IMR-90 (cell line): ENCODE measurements at regions not wholly inside any gene's neighbourhood (a gene's known extent, or its start where the extent isn't known, plus 50 kb on each side); places are given as distances from the start of the nearest gene placed in this dataset.

Source experiments
- ATAC-seq: fragments of 200-7000 bp; cut with Tn5 transposase; 2 replicates; pipeline ENCODE4 v1.9.1; 2020; ENCODE audit warnings: low read depth, mild to moderate bottlenecking, moderate library complexity
- BruUV-seq: library from RNA; stranded (reverse); fragments of 400-500 nt; replicated peaks from 2 replicates; lab custom pipeline; 2021; lab: Mats Ljungman, UMichigan
- CTCF ChIA-PET: fragments of 300-600 bp; formaldehyde crosslinking; extraction: SDS; loops from one replicate; lab custom pipeline; 2021; ENCODE audit warnings: antibody characterized with exemption; lab: Yijun Ruan, JAX
- POLR2A ChIA-PET: fragments of 300-600 bp; sonication (Branson Sonifier 250); formaldehyde crosslinking; loops from one replicate; lab custom pipeline; 2022; ENCODE audit warnings: antibody characterized with exemption; ENCODE audit not compliant: unreplicated experiment; lab: Charles Lee
- DNase-seq: peaks from one replicate; pipeline ENCODE4 v3.0.0; 2013
- H2AFZ ChIP-seq: replicated peaks from 2 replicates; pipeline ENCODE3; 2013; ENCODE audit warnings: low read length, mild to moderate bottlenecking; ENCODE audit not compliant: poor library complexity
- H2AK5ac ChIP-seq: 2 replicates; pipeline ENCODE4 v1.6.1; 2013; ENCODE audit warnings: low read depth, low read length, inconsistent platforms
- H2AK9ac ChIP-seq: replicated peaks from 2 replicates; pipeline ENCODE3; 2013; ENCODE audit warnings: mild to moderate bottlenecking, low read depth, low read length, moderate library complexity; ENCODE audit not compliant: poor library complexity
- H2BK120ac ChIP-seq: 2 replicates; pipeline ENCODE4 v1.6.1; 2013; ENCODE audit warnings: low read depth, low read length, inconsistent platforms
- H2BK15ac ChIP-seq: 3 replicates; pipeline ENCODE4 v1.6.1; 2013; ENCODE audit warnings: low read depth, low read length, inconsistent platforms
- H2BK20ac ChIP-seq: 2 replicates; pipeline ENCODE4 v1.6.1; 2013; ENCODE audit warnings: low read depth, mild to moderate bottlenecking, inconsistent platforms, low read length, moderate library complexity
- H2BK5ac ChIP-seq: 2 replicates; pipeline ENCODE4 v1.6.1; 2013; ENCODE audit warnings: mild to moderate bottlenecking, low read depth, low read length, inconsistent platforms; ENCODE audit not compliant: poor library complexity, severe bottlenecking
- H3K14ac ChIP-seq: replicated peaks from 2 replicates; pipeline ENCODE4 v1.6.1; 2013; ENCODE audit warnings: low read depth, low read length, inconsistent platforms
- H3K18ac ChIP-seq: 2 replicates; pipeline ENCODE4 v1.6.1; 2013; ENCODE audit warnings: low read depth, low read length, control low read depth
- H3K23ac ChIP-seq: 2 replicates; pipeline ENCODE4 v1.6.1; 2013; ENCODE audit warnings: low read depth, low read length, inconsistent platforms
- H3K27ac ChIP-seq: 2 replicates; pipeline ENCODE4 v1.5.1; 2013; ENCODE audit warnings: mild to moderate bottlenecking, control low read depth, low read length; ENCODE audit not compliant: insufficient read depth
- H3K27me3 ChIP-seq: 2 replicates; pipeline ENCODE4 v1.6.1; 2013; ENCODE audit warnings: low read length; ENCODE audit not compliant: control insufficient read depth, insufficient read depth
- H3K36me3 ChIP-seq: 2 replicates; pipeline ENCODE4 v1.6.1; 2013; ENCODE audit warnings: low read length, mixed read lengths; ENCODE audit not compliant: control insufficient read depth, insufficient read depth
- H3K4ac ChIP-seq: 2 replicates; pipeline ENCODE4 v1.6.1; 2013; ENCODE audit warnings: low read depth, low read length, inconsistent platforms
- H3K4me1 ChIP-seq: 2 replicates; pipeline ENCODE4 v1.6.1; 2013; ENCODE audit warnings: low read length, mixed read lengths; ENCODE audit not compliant: control insufficient read depth, insufficient read depth
- H3K4me2 ChIP-seq: 2 replicates; pipeline ENCODE4 v1.6.1; 2013; ENCODE audit warnings: low read depth, mild to moderate bottlenecking, control low read depth, low read length, moderate library complexity
- H3K4me3 ChIP-seq: 2 replicates; pipeline ENCODE4 v1.5.1; 2013; ENCODE audit warnings: low read depth, mild to moderate bottlenecking, control low read depth, low read length, moderate library complexity; ENCODE audit not compliant: insufficient read depth
- H3K56ac ChIP-seq: 2 replicates; pipeline ENCODE4 v1.6.1; 2013; ENCODE audit warnings: low read length, inconsistent platforms; ENCODE audit not compliant: insufficient read depth; ENCODE audit errors: extremely low read depth
- H3K79me1 ChIP-seq, 2 experiments: 2 replicates each; pipeline ENCODE4 v1.6.1; 2013; ENCODE audit warnings: low read length in 2 of 2, inconsistent platforms in 1 of 2, low read depth in 1 of 2
- H3K9ac ChIP-seq: 2 replicates; pipeline ENCODE4 v1.6.1; 2013; ENCODE audit warnings: low read depth, low read length, control low read depth
- H3K9me1 ChIP-seq: 2 replicates; pipeline ENCODE4 v1.6.1; 2013; ENCODE audit warnings: low read length, inconsistent platforms; ENCODE audit not compliant: insufficient read depth
- H3K9me3 ChIP-seq: 2 replicates; pipeline ENCODE4 v1.6.1; 2013; ENCODE audit warnings: low read length; ENCODE audit not compliant: control insufficient read depth, insufficient read depth
- H4K20me1 ChIP-seq: 2 replicates; pipeline ENCODE4 v1.6.1; 2013; ENCODE audit warnings: low read length, inconsistent platforms; ENCODE audit not compliant: insufficient read depth
- H4K5ac ChIP-seq: 2 replicates; pipeline ENCODE4 v1.6.1; 2013; ENCODE audit warnings: mild to moderate bottlenecking, low read depth, low read length, control low read depth
- H4K8ac ChIP-seq, 2 experiments: 2 replicates each; pipeline ENCODE4 v1.6.1; 2013; ENCODE audit warnings: low read depth in 2 of 2, low read length in 2 of 2, control low read depth in 1 of 2, inconsistent platforms in 1 of 2
- H4K91ac ChIP-seq: 2 replicates; pipeline ENCODE4 v1.6.1; 2013; ENCODE audit warnings: low read depth, low read length, inconsistent platforms; ENCODE audit not compliant: insufficient read depth
- CEBPB ChIP-seq: IDR thresholded peaks from 2 replicates; pipeline ENCODE4 v1.6.1; 2012; ENCODE audit warnings: low read depth, low read length, improper control_type of control experiment
- CHD1 ChIP-seq: IDR thresholded peaks from 2 replicates; pipeline ENCODE4 v1.6.1; 2012; ENCODE audit warnings: low read depth, low read length, improper control_type of control experiment
- MAFK ChIP-seq: IDR thresholded peaks from 2 replicates; pipeline ENCODE4 v1.6.1; 2012; ENCODE audit warnings: low read depth, low read length, improper control_type of control experiment
- MAZ ChIP-seq: IDR thresholded peaks from 2 replicates; pipeline ENCODE4 v1.6.1; 2012; ENCODE audit warnings: low read depth, mild to moderate bottlenecking, low read length, improper control_type of control experiment, moderate library complexity, borderline replicate concordance
- MXI1 ChIP-seq: IDR thresholded peaks from 2 replicates; pipeline ENCODE4 v1.6.1; 2012; ENCODE audit warnings: low read depth, mild to moderate bottlenecking, low read length, moderate library complexity, borderline replicate concordance
- NFE2L2 ChIP-seq: fragments of 150-350 bp; IDR thresholded peaks from 2 replicates; pipeline ENCODE4 v1.6.1; 2016; ENCODE audit warnings: low read depth, mild to moderate bottlenecking, low read length
- POLR2A ChIP-seq: IDR thresholded peaks from 2 replicates; pipeline ENCODE4 v1.6.1; 2012; ENCODE audit warnings: mild to moderate bottlenecking, low read depth, low read length
- RAD21 ChIP-seq: IDR thresholded peaks from 2 replicates; pipeline ENCODE4 v1.6.1; 2012; ENCODE audit warnings: low read length, improper control_type of control experiment
- RCOR1 ChIP-seq: IDR thresholded peaks from 2 replicates; pipeline ENCODE4 v1.6.1; 2012; ENCODE audit warnings: mild to moderate bottlenecking, low read length, improper control_type of control experiment; ENCODE audit not compliant: insufficient replicate concordance
- RFX5 ChIP-seq: IDR thresholded peaks from 2 replicates; pipeline ENCODE4 v1.8.0; 2012; ENCODE audit warnings: low read depth, mild to moderate bottlenecking, low read length, moderate library complexity
- SMC3 ChIP-seq: fragments of 150-350 bp; IDR thresholded peaks from 2 replicates; pipeline ENCODE4 v1.6.1; 2016; ENCODE audit warnings: low read depth, mild to moderate bottlenecking, antibody characterized with exemption, low read length, moderate library complexity
- WGBS, 2 experiments: methylation state at CpG; one replicate each; pipeline versions ENCODE4 v1.1.5 to v1.1.7; 2013; ENCODE audit warnings: missing lambda C conversion rate in 2 of 2; ENCODE audit not compliant: insufficient read length in 1 of 2; ENCODE audit errors: extremely low coverage in 2 of 2; 5-methylcytosine and 5-hydroxymethylcytosine counted together
- dilution Hi-C: fragments of 300-500 bp; cut with HindIII; formaldehyde crosslinking; loops from one replicate; pipeline ENCODE4 v1.14.3; 2018; ENCODE audit warnings: low sequenced_read_pairs; ENCODE audit not compliant: unreplicated experiment
- in situ Hi-C: fragments of 300-500 bp; cut with MboI; formaldehyde crosslinking; loops from 3 replicates; pipeline ENCODE4 v1.14.3; 2019; ENCODE audit warnings: low sequenced_read_pairs, inconsistent platforms, mixed read lengths
- intact Hi-C: fragments of 100-400 bp; cut with micrococcal nuclease; formaldehyde crosslinking; loops from 2 replicates; pipeline ENCODE4 v1.10.0; 2022
- TF ChIP-seq, protein P1 (sequence below): fragments of 150-350 bp; IDR thresholded peaks from 2 replicates; pipeline ENCODE4 v1.6.1; 2016; ENCODE audit warnings: low read depth, mild to moderate bottlenecking, low read length, moderate library complexity, borderline replicate concordance
- TF ChIP-seq, protein P2 (sequence below): fragments of 150-350 bp; IDR thresholded peaks from 2 replicates; pipeline ENCODE4 v1.6.1; 2017; ENCODE audit warnings: mild to moderate bottlenecking, antibody characterized with exemption, low read length, low read depth

DNA sequence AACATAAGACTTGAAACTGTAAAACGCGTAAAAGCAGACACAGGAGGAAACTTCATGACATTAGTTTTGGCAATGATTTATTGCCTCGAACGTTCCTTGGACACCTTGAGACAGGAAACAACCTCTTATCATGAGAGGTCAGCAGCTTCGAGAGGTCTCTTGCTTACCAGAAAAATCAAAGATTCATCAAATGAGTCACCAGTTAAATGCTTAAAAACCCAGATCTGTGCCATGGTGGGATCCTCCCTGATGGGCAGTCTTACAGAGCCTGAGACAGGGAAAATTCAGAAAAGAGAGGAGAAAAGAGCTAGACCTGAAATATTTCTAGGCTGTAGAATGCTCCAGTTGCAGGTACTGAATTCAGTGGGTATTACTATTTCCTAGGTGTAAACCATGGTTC lies 1093.9 kb downstream of the AACS start:
- Histone ChIP-seq H3K4me3 (no peak overlapping the region), H4K8ac (no peak overlapping the region), H3K9me3 (peaks cover 34% of the 10 kb centered on the region), H2AFZ (no peak overlapping the region), H4K5ac (no peak overlapping the region), H2BK5ac (no peak overlapping the region), H4K91ac (no peak overlapping the region), H2AK5ac (no peak overlapping the region), H3K27me3 (no peaks in the 10 kb centered on the region), H3K56ac (no peak overlapping the region), H3K4me2 (no peak overlapping the region), H3K4ac (no peak overlapping the region), H3K79me1 (no peaks in the 10 kb centered on the region), H3K9ac (no peak overlapping the region), H3K23ac (no peak overlapping the region), H4K20me1 (no peaks in the 10 kb centered on the region), H3K27ac (no peak overlapping the region), H3K18ac (no peak overlapping the region), H3K9me1 (no peaks in the 10 kb centered on the region), H3K14ac (no peak overlapping the region), H3K4me1 (no peaks in the 10 kb centered on the region), H3K36me3 (no peaks in the 10 kb centered on the region), H2AK9ac (no peak overlapping the region), H2BK120ac (no peak overlapping the region), H2BK20ac (no peak overlapping the region), H2BK15ac (no peak overlapping the region)
- in situ Hi-C loops (no loop called here), intact Hi-C loops (no loop called here), dilution Hi-C loops (no loop called here)
- TF ChIP-seq CHD1 (no peak), SMC3 (no peak), MAFK (no peak), CEBPB (no peak), RCOR1 (no peak), NFE2L2 (no peak), RAD21 (no peak), RFX5 (no peak), MXI1 (no peak), POLR2A (no peak), MAZ (no peak)
- TF ChIP-seq, protein P1, sequence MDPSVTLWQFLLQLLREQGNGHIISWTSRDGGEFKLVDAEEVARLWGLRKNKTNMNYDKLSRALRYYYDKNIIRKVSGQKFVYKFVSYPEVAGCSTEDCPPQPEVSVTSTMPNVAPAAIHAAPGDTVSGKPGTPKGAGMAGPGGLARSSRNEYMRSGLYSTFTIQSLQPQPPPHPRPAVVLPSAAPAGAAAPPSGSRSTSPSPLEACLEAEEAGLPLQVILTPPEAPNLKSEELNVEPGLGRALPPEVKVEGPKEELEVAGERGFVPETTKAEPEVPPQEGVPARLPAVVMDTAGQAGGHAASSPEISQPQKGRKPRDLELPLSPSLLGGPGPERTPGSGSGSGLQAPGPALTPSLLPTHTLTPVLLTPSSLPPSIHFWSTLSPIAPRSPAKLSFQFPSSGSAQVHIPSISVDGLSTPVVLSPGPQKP: no peak
- TF ChIP-seq, protein P2, sequence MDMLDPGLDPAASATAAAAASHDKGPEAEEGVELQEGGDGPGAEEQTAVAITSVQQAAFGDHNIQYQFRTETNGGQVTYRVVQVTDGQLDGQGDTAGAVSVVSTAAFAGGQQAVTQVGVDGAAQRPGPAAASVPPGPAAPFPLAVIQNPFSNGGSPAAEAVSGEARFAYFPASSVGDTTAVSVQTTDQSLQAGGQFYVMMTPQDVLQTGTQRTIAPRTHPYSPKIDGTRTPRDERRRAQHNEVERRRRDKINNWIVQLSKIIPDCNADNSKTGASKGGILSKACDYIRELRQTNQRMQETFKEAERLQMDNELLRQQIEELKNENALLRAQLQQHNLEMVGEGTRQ: no peak
- no CpG with 5 or more reads among the region's 5 CpGs for WGBS, 2 experiments
- ChIA-PET POLR2A (no interaction called here), CTCF (no interaction called here)
- ATAC-seq (no peak), DNase-seq (no peak)
- no TSS peak for BruUV-seq
